ENCODE measurements at regions not wholly inside any gene's neighbourhood (a gene's known extent, or its start where the extent isn't known, plus 50 kb on each side); places are given as distances from the start of the nearest gene placed in this dataset.

GRCh38 chr18:24695168-24695567, 234.7 kb downstream of the HRH4 start:
- DNase-seq (no peak), ATAC-seq (ENCODE audit: low read depth) (no peak)
- Mint-ChIP-seq H3K4me3 (no peak overlapping the region), H3K27ac (no peak overlapping the region), H3K9me3 (ENCODE audit: insufficient read depth) (peaks cover 5% of the 10 kb centered on the region), H3K4me1 (no peaks in the 10 kb centered on the region), H3K27me3 (peaks cover 4% of the 10 kb centered on the region)
- H3K79me2 ChIP-seq (ENCODE audit: control insufficient read depth, insufficient read depth, low read length), result no peaks in the 10 kb centered on the region
- no peaks in the 10 kb centered on the region for H3K9me3 ChIP-seq (ENCODE audit: control extremely low read depth in 1 of 3, control insufficient read depth in 2 of 3, insufficient read depth in 1 of 3, low read length in 2 of 3)
- intact Hi-C loops (cut with micrococcal nuclease), result no loop called here
- no peak overlapping the region for H3K4me3 ChIP-seq (ENCODE audit: control extremely low read depth in 1 of 5, extremely low read depth in 1 of 5, insufficient read depth in 1 of 5, low read depth in 2 of 5, low read length in 4 of 5)
- POLR2A ChIA-PET, result no interaction called here
- H2AFZ ChIP-seq (ENCODE audit: insufficient read depth, low read depth, low read length, poor library complexity, severe bottlenecking), result no peak overlapping the region
- no peaks in the 10 kb centered on the region for H3K27me3 ChIP-seq (replicated peaks in 1 of 4; ENCODE audit: control extremely low read depth in 1 of 4, control insufficient read depth in 3 of 4, insufficient read depth in 4 of 4, low read length in 3 of 4)
- H4K20me1 ChIP-seq (ENCODE audit: control insufficient read depth, insufficient read depth, low read length, poor library complexity, severe bottlenecking), result no peaks in the 10 kb centered on the region
- no peak overlapping the region for H3K27ac ChIP-seq (ENCODE audit: low read length in 2 of 2)
- no peaks in the 10 kb centered on the region for H3K36me3 ChIP-seq (replicated peaks in 1 of 2; ENCODE audit: control extremely low read depth in 1 of 2, control insufficient read depth in 1 of 2, extremely low read depth in 1 of 2, insufficient read depth in 2 of 2, low read length in 1 of 2)
- H3K4me2 ChIP-seq (replicated peaks; ENCODE audit: low read depth, low read length, poor library complexity, severe bottlenecking), result no peak overlapping the region
- WGBS (ENCODE audit: insufficient coverage), result 95% methylated on average over 2 of the region's 3 CpGs
- H3K9ac ChIP-seq (ENCODE audit: low read length), result no peak overlapping the region
- CTCF ChIA-PET, result no interaction called here
- no peaks in the 10 kb centered on the region for H3K4me1 ChIP-seq (ENCODE audit: control insufficient read depth in 2 of 2, insufficient read depth in 2 of 2, low read length in 2 of 2)
- TF ChIP-seq EZH2 (IDR thresholded peaks at IDR 0.05; ENCODE audit: borderline replicate concordance, insufficient read depth, low read depth, low read length, poor library complexity, severe bottlenecking) (no peak), CTCF (IDR thresholded peaks at IDR 0.05) (no peak)

- intact Hi-C loops (cut with micrococcal nuclease), result no loop called here
- no peak overlapping the region for H3K9ac ChIP-seq (ENCODE audit: low read length)
Measured at GRCh38 chr18:24702001-24702515, 241.6 kb downstream of the HRH4 start.

More at GRCh38 chr18:24702001-24702515, 241.6 kb downstream of the HRH4 start:
- ATAC-seq (ENCODE audit: low read depth), result no peak
- H3K4me2 ChIP-seq (replicated peaks; ENCODE audit: low read depth, low read length, poor library complexity, severe bottlenecking), result no peak overlapping the region
- Mint-ChIP-seq H3K27me3 (peaks cover 3% of the 10 kb centered on the region), H3K9me3 (ENCODE audit: insufficient read depth) (peaks cover 6% of the 10 kb centered on the region), H3K4me1 (no peaks in the 10 kb centered on the region), H3K27ac (no peak overlapping the region), H3K4me3 (no peak overlapping the region)
- H3K27ac ChIP-seq (ENCODE audit: low read length in 2 of 2), result no peak overlapping the region
- no peak for DNase-seq
- no peaks in the 10 kb centered on the region for H3K36me3 ChIP-seq (replicated peaks in 1 of 2; ENCODE audit: control extremely low read depth in 1 of 2, control insufficient read depth in 1 of 2, extremely low read depth in 1 of 2, insufficient read depth in 2 of 2, low read length in 1 of 2)
- H2AFZ ChIP-seq (ENCODE audit: insufficient read depth, low read depth, low read length, poor library complexity, severe bottlenecking), result no peak overlapping the region
- peaks cover 0 to 3% (median 2%) of the 10 kb centered on the region in 3 donors for H3K9me3 ChIP-seq (ENCODE audit: control extremely low read depth in 1 of 3, control insufficient read depth in 2 of 3, insufficient read depth in 1 of 3, low read length in 2 of 3)
- no peaks in the 10 kb centered on the region for H3K4me1 ChIP-seq (ENCODE audit: control insufficient read depth in 2 of 2, insufficient read depth in 2 of 2, low read length in 2 of 2)
- ChIA-PET CTCF (no interaction called here), POLR2A (no interaction called here)
- WGBS (ENCODE audit: insufficient coverage), result 94% methylated on average over 3 of the region's 3 CpGs
- no peaks in the 10 kb centered on the region for H3K79me2 ChIP-seq (ENCODE audit: control insufficient read depth, insufficient read depth, low read length)
- no peaks in the 10 kb centered on the region for H3K27me3 ChIP-seq (replicated peaks in 1 of 4; ENCODE audit: control extremely low read depth in 1 of 4, control insufficient read depth in 3 of 4, insufficient read depth in 4 of 4, low read length in 3 of 4)
- no peak for TF ChIP-seq EZH2 (IDR thresholded peaks at IDR 0.05; ENCODE audit: borderline replicate concordance, insufficient read depth, low read depth, low read length, poor library complexity, severe bottlenecking)
- TF ChIP-seq CTCF (IDR thresholded peaks at IDR 0.05), result no peak
- no peaks in the 10 kb centered on the region for H4K20me1 ChIP-seq (ENCODE audit: control insufficient read depth, insufficient read depth, low read length, poor library complexity, severe bottlenecking)
- no peak overlapping the region for H3K4me3 ChIP-seq (ENCODE audit: control extremely low read depth in 1 of 5, extremely low read depth in 1 of 5, insufficient read depth in 1 of 5, low read depth in 2 of 5, low read length in 4 of 5)

Data from B cell (primary cell).